GM12872 (cell line): ENCODE measurements at regions not wholly inside any gene's neighbourhood (a gene's known extent, or its start where the extent isn't known, plus 50 kb on each side); places are given as distances from the start of the nearest gene placed in this dataset.

Experiments
- CTCF ChIP-seq: IDR thresholded peaks from 3 replicates; pipeline ENCODE4 v1.5.1; 2011; ENCODE audit warnings: low read depth, mild to moderate bottlenecking, low read length, moderate library complexity; ENCODE audit not compliant: insufficient read depth

DNA sequence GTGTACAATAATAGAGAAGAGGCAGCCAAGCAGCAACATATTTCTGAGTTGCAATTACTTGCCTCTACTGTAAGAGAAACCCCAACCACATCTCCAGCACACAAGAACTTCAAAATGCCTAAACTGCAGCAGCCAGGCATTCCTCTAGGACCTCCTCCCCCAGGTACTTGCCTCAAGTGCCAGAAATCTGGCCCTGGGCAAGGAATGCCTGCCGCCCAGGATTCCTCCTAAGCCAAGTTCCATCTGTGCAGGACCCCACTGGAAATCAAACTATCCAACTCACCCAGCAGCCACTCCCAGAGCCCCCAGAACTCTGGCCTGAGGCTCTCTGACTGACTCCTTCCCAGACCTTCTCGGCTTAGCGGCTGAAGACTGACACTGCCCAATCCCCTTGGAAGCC, 336.8 kb upstream of the RGMB start:
- no peak for TF ChIP-seq CTCF

- no peak for TF ChIP-seq CTCF
Measured at GRCh38 chr5:98442448-98442847, 331.0 kb upstream of the RGMB start.

DNA sequence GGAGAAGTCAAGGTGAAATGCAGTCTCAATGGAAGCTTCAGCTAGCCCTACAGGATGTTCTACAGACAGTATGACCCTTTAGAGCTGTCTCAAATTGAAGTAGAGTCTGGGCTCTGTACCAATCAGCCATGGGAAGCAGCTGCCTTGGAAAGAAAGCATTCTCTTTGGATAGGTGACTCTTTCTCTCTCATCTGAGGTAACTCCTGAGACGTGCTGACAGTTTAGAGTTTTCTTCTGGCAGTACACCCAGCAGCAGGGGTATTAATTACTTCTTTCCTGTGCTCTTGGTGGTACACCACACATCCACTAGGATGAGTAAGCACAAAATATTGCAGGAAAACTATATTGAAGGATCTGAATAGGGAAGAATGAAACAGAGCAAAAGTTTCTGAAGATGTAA, 329.6 kb upstream of the RGMB start:
- no peak for TF ChIP-seq CTCF

- no peak for TF ChIP-seq CTCF
Measured at GRCh38 chr5:98453296-98453695, 320.2 kb upstream of the RGMB start.

- TF ChIP-seq CTCF = no peak
Measured at GRCh38 chr5:98454407-98454806, 319.1 kb upstream of the RGMB start.

- no peak for TF ChIP-seq CTCF
Measured at GRCh38 chr5:98454904-98455303, 318.6 kb upstream of the RGMB start.

DNA sequence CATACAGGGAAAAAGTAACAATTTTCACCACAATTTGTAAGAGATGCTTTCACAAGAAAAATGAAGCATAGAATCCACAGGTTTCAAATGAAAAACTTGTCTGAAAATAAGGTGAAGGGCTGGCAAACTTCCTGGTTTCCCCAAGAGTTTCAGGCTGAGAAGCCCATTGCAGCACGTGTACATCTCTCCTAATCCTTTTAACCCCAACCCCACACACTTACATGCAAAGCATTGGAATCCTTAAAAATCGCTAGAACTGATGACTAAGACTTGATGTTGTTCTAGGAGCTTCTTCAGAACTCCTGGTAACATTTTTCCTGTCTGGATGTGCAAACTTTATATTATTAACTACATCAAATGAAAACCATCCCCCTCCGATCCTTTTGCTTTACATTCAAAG, 317.8 kb upstream of the RGMB start:
- TF ChIP-seq CTCF = no peak

DNA sequence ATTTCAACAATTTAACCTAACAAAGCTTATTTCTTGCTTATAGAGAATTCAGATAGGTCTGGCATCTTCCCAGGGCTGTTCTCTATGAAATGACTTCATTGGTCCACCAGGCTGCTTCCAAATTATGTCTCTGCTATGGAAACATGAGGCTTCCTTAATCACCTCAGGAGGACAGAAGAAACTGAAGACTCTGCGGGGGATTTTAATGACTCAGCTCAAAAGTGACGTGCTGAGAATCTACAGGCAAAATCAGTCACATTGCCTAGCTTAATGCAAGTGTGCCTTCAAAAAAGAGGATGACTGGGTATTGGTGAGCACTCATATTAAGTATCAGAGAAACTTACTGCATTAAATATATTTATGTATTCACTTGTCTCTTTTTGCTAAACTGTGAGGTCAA, 315.5 kb upstream of the RGMB start:
- no peak for TF ChIP-seq CTCF
